ENCODE measurements at regions not wholly inside any gene's neighbourhood (a gene's known extent, or its start where the extent isn't known, plus 50 kb on each side); places are given as distances from the start of the nearest gene placed in this dataset.

GRCh38 chr7:131637859-131638258 lies 81.4 kb upstream of the PODXL start:
- TF ChIP-seq MAX (IDR thresholded peaks at IDR 0.05), result no peak
- no peak for TF ChIP-seq CBX2 (IDR thresholded peaks at IDR 0.05; ENCODE audit: borderline replicate concordance, low read depth)
- TF ChIP-seq MAFK (IDR thresholded peaks at IDR 0.05; ENCODE audit: partially characterized antibody), result no peak
- TF ChIP-seq CTCF (IDR thresholded peaks at IDR 0.05), result no peak

Measured in A549 (cell line).